Body of pancreas (tissue), 4 donors: ENCODE measurements at regions not wholly inside any gene's neighbourhood (a gene's known extent, or its start where the extent isn't known, plus 50 kb on each side); places are given as distances from the start of the nearest gene placed in this dataset.

Experiments
- CTCF ChIP-seq, 7 experiments: fragments of 450-650 bp in 4 of 7; fragments of 200-600 bp in 3 of 7; sonication (generic) in 3 of 7; IDR thresholded peaks; one replicate each; pipeline ENCODE4 v1.5.1; 2016 to 2019; ENCODE audit warnings: antibody characterized with exemption in 7 of 7
- POLR2A ChIP-seq, 3 donors: fragments of 450-650 bp; IDR thresholded peaks; one replicate each; pipeline ENCODE4 v1.6.1; 2016; ENCODE audit warnings: antibody characterized with exemption in 3 of 3, mild to moderate bottlenecking in 2 of 3

GRCh38 chr9:13860946-13861640 lies 452.8 kb downstream of the NFIB start:
- no peak for TF ChIP-seq CTCF (IDR thresholded peaks at IDR 0.05)
- no peak for TF ChIP-seq POLR2A (IDR thresholded peaks at IDR 0.05)
